NCI-H2107 treated with DMSO at 0.1 percent for 48 hours (cell line): ENCODE measurements at regions not wholly inside any gene's neighbourhood (a gene's known extent, or its start where the extent isn't known, plus 50 kb on each side); places are given as distances from the start of the nearest gene placed in this dataset.

Experiments
- DNase-seq: peaks from one replicate; lab custom pipeline; 2025; ENCODE audit not compliant: unreplicated experiment; lab: John Stamatoyannopoulos, UW

DNA sequence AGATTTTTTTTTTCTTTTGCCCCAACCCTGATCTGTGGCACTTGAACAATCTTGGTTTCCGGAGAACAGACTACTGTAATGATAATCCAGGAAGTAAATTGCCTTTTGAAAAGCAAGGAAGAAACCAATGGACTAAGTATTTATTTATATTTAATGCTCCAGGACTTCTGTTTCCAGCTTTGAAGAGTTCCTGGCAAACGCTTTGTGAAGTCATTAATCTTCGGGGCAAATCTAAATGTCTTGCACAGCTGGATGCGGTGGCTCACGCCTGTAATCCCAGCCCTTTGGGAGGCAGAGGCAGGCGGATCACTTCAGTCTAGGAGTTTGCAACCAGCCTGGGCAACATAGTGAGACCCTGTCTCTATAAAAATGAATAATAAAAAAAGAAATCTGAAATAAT is 135.1 kb upstream of the GATA6 start:
- DNase-seq, result no peak

DNA sequence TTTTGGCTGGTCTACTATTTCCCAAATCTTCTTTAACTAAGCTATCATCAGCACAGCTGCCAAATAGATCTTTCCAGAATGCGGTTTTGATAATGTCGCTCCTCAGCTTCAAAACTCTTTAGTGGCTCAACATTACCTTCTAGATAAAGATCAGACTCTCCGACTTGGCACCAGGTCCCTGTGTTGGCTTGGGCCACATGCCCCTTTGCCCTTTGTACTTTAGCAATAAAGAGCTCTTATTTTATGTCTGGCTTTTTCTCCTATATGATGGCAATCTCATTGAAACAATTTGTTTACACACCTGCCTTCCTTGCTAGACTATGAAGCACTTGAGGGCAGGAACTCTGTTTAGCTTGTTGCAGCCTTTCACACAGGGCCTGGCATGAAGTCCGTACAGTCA is 128.9 kb upstream of the GATA6 start:
- no peak for DNase-seq

DNA sequence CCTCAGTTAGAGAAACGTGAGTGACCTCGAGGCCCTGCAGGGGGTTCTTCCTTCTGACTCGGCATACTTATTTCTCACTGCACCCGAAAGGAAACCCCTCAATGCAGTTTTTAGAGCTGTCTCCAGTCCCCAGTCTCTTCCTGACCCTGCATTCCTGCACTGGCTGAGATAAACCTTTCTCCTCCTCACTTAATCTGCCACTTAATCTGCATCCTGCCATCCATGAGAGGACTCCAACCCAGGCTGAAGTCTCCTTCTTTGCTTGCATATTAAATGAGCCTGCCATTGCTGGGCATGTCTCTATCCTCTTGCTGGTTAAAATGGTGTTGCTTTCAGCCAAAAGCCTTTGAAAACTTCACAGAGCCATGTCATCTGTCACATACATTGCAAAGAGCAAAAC is 125.6 kb upstream of the GATA6 start:
- no peak for DNase-seq

DNA sequence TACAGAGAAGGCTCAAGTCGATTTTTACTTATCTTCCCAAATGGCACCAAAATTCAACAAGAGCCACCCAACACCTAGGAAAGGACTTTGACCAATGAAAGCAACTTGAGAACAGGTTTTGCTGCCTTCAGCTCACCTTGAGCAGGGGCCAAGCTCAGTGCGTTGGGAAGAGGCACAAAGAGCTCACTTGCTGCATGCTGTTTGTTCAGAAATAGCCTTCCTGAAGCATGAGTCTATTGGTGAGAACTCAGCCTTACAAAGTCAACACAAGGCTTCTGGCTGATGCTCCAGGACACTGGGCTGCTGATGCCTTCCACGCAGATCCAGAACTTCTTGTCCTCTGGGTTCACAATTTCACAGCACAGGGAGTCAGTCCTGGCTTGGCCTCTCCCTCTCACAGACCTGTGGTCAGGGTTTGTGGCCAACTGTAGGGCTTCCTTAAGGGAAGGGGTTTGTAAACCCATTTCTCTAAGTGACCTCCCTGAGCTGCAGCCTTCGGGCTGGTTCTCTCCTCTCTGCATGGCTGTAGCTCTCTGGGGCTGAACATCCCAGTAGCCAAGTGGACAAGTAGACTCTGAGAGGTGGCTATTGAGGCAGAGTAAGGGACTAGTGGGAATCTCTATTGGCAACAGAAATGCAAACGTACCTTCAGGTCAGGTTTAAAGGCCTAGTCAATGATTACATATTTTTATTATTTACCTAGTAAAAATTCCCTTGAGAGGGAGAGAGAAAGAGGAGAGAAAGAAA is 124.7 kb upstream of the GATA6 start:
- no peak for DNase-seq

DNA sequence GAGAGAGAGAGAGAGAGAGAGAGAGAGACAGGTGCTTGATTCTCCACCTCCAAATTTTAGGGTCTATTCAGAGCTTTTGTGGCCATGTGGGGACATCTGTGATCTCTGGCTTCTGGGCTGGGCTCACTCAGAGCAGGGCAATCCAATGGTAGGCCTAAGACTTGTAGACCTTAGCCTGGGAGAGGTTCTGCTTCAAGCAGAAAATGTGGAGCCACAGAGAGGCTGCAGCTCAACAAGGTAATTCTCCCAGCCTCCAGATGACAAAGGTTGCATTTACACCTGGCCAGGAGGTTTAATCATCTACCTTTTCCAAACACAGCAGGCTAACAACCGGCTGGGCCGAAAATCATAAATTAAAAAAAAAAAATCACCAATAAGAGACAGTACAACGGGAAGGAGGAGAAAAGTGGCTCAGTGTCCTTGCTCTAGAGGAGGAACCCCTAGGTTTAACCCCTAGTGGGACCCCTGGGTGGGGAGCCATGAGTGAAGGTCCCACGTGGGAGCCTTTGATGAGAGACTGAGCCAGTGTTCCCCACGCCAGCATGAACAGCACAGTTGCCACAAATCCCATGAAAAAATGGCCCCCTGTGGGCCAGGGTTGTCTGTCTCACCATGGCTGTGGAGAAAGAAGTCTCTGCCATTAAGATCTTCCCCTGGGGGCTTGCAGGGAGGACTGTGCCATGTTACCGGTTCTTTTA is 124.0 kb upstream of the GATA6 start:
- no peak for DNase-seq

DNA sequence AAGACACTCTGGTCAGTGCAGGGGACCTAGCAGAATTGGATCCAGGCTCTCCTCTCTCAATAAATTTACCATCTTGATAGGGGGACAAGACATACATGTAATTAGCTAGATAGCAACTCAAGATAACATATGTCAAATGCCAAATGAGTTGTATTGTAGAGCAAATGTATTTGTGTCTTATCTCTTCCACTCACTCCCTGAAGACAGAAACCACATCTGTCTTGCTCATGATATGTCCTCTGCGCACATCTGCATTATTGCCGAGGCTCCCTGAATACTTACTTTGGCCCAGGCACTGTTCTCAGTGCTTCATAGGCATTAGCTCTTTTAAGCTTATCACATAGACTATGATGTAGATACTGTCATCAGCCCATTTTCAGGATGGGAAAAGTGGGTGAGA is 122.9 kb upstream of the GATA6 start:
- DNase-seq, result no peak

DNA sequence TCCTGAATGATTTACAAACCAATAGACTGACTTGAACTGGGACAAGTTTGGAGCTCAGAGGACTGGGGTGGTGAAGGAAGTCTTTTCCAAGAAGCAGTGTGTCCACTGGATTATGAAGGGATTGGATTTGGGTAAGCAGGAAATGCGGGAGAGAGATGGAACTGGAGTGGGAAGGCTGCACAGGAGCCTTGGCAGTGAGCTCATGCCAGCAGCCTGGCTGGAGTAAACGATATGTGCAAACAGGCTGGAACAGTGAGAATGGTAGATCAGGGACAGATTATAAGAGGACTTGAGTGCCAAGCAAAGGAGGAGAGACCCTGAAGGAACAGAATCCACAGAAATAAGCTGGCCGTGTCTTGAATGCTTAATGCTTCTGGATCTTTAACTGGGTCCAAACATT is 121.9 kb upstream of the GATA6 start:
- no peak for DNase-seq

DNA sequence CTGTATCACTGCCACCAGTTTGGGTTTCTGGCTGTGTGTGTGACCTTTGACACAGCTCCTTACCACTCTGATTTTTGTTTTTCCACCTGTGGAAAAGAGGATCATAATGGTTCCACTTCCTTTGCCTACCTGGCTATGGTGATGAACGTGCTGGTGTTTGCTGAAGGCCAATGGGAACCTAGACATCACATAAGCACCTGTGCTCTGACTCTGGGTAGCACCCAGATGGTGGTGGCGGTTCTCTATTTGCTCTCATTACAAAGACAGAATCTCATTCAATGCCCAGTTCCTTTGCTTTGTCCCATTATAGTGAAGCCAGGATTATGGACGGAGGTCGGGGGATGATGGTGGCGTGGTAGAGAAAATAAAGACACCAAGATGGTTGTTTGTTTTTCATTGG is 121.2 kb upstream of the GATA6 start:
- DNase-seq, result no peak

DNA sequence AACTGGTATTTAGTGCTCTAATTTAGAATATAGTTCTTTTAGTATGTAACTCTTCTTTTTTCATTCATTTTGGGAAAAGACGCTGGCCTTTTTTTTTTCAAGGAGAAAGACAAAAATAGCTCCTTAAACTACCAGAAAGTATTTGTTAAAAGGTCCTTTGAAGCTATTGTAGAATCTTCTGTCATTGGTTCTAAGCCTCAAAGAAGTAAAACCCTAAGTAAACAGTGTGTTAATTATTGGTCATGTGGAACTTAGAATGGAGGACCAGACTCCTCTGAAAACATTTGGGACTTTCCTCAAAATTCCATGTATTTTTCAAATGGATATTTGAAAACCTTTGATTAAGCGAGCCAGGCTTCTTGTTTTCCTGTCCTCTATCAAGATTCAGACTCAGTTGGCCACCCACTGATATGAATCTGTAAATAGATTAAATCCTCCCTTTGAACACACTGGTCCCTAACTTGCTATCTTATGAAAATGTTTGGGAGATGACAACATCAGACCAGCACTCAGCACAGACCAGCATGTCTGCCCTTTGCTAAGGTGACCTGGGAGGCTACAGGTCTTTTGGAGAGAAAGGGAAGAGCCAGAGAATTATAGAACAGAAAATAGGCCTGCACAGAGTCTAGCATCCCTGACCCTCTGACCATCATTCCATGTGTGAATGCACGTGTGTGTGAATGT is 120.3 kb upstream of the GATA6 start:
- DNase-seq, result no peak

DNA sequence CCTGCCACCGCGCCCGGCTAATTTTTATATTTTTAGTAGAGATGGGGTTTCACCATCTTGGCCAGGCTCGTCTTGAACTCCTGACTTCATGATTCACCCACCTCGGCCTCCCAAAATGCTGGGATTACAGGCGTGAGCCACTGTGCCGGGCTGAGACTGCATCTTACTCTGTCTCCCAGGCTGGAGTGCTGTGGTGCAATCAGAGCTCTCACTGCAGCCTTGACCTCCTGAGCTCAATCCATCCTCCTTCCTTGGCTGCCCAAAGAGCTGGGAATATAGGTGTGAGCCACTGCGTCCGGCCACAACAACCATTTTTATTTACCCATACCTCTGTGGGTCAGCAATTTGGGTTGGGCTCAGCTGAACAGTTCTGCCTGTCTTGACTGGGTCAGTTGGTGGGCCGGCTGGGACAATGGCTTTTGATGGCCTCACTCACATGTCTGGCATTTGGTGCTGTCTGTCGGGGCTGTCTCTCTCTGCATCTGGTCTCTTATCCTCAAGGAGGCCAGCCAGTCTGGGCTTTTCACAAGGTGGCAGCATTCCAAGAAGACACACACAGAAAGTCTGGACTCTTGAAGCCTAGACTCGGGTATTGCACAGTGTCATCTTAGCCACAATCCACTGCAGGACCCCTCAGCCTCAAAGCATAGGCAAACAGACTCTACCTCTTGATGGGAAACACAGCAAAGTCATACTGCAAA is 116.8 kb upstream of the GATA6 start:
- no peak for DNase-seq

DNA sequence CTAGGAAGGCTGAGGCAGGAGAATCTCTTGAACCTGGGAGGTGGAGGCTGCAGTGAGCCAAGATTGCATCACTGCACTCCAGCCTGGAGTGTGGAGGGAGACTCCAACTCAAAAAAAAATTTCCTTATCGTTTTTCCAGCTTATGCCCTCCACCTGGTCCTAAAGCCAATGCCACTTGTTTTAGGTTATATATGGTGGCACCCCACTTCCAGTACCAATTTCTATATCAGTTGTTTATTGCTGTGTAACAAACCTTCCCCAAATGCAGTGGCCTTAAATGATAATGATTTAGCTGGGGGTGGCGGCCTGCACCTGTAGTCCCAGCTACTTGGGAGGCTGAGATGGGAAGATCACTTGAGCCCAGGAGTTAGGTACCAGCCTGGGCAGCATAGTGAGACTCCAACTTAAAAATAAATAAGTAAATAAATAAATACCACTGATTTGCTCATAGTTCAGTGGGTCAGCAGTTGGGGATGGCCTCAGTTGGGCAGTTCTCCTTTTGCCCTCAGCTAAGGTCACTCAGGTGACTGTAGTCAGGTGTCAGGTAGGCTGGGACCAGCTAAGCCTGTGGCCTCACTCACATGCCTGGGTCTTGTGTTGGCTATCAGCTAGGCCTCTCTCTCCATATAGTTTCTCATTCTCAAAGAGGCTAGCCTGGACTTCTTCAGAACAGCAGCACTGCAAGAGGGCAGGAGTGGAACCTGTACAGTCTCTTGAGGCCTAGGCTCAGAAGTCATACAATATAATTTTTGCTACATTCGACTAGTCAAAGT is 113.7 kb upstream of the GATA6 start:
- no peak for DNase-seq

DNA sequence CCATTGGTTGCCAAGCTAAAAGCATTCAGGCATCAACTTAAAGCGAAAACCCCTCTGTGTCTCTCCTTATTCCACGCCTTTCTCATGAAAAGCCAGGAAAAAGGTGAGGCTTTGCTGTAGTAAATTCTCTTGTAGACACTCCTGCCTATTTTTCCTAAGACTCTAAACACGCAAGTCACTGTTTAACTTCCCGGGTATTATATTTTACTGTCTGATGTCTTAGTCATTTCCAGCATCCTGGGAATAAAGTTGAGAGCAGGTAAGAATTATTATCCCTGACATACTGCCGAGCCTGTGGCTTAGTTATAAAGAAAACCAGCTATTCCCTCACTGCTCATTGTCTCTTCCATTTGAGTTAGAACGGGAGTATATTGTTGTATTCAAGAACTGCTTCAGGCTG is 112.4 kb upstream of the GATA6 start:
- no peak for DNase-seq

DNA sequence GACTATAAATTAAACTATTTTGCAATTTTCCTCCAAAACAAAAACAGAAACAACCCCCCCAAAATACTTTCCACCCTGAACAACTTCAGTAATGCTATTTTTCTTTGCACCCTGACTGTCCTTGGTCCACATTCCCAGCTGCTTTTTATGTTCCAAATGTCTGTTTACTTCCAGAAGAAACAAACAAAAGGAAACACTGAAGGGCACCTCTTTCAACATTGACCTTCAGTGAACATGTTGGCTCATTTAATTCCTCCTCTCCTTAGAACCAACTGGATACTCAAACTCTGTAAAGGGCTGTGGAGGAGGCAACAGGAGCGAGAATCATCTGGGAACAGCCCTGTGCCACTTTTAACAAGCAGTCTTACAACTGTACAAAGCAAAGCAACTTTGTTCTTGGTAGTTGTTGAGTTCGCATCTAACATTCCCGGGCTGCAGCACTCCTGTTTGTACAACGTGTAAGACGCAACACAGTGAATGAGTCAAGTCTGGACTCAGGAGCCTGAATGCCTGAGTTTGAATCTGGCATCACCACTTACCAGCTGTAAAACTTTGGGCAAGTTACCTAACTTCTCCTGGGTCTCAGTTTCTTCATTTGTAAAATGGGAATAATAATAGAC is 111.4 kb upstream of the GATA6 start:
- DNase-seq, result no peak

DNA sequence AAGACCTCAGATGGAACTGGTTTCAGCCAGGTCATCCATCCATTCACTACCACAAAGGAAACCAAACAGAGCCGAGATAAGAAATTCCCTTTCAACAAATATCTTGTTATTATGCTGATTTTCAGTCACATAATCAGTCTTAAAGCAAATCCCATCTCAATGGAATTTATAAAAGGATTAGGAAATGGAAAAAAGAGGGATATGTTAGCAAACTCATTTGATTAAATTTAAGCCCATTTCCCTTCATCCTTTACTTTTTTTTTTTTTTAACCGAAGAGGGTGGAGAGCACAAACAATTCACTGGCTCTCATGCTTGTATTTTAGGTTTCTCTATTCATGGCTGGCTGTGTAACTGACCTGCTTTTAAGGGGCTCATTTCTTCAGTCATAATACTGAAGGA is 109.0 kb upstream of the GATA6 start:
- no peak for DNase-seq

DNA sequence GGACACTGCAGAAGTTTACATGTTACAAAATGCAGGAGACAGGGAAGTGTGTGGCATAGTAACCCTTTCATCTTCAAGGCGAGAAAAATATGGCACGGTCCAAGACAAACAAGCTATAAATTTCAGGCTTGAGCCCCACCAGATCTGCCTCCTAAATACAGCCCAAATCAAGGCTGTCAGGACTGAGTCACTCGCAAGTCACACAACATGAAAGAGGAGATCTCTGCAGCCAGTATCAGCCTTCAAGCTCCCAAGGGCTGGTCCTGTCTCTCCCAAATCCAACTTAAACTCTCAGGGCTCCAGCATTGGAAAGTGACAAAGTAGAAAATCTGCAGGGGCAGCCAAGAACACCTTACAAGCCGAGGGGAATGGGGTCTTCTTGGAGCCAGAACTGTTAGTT is 106.3 kb upstream of the GATA6 start:
- DNase-seq, result no peak

DNA sequence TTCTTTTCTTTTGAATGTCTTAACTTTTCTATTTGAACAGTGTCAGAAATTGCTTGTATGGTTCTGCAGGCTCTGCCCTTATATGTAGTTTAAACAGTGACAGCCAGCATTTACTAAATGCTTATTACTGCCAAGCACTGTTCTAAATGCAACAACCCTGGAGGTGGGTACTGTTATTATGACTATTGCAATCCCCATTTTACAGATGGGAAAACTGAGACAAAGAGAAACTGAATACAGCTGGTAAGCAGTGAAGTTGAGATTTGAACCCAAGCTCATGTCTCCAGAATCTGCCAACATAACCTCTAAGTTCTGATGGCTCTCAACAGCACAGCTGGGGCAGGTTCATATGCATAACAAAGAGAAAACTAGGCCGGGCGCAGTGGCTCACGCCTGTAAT is 105.7 kb upstream of the GATA6 start:
- no peak for DNase-seq

DNA sequence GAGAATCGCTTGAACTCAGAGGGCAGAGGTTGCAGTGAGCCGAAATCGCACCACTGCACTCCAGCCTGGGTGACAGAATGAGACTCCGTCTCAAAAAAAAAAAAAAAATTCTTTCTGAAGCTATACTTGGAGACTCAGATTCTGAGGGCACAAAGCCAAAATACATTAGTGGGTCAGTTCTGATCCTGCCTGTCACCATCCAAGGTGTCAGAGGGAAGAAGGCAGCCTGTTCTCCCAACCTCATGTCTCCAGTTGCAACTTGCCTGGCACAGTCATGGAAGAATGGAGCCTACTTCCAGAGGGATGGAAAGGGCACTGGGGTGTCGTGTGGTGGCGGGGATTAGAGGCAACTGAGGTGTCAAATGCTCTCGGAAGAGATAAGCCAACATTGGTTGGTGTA is 104.8 kb upstream of the GATA6 start:
- DNase-seq, result no peak

DNA sequence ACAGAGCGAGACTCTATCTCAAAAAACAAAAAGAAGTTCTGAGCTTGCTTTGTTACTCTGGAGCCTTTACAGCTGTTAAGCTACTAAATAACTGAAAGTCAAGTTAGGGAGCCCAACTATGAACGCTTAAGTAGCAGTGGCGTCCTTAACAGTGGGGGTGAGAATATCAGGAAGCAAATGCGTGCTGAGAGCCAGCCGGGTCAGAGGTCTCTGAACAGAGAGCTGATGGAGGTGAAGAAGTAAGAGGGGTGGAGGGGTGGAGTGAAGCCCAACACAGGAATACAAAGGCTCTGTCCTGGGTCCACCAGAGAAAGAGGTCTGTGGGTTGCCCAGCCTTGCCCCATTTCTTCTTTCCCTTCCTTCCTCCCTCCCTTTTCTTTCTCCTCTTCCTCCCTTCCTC is 104.1 kb upstream of the GATA6 start:
- no peak for DNase-seq

DNA sequence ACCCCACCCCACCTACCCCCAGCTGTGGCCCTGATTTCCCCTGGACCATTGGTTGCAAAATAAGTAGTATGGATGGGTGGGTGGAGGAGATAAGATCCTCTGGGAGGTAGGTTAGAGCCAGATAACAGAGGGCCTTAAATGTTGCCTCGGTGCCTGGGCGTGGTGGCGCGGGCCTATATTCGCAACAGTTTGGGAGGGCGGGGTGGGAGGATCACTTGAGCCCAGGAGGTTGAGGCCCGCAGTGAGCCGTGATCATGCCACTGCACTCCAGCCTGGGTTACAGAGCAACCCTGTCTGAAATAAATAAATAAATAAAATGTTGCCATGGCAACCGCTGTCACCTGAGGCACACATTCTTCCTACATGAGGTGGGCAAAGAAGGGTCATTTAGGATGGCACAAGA is 103.3 kb upstream of the GATA6 start:
- DNase-seq, result no peak

DNA sequence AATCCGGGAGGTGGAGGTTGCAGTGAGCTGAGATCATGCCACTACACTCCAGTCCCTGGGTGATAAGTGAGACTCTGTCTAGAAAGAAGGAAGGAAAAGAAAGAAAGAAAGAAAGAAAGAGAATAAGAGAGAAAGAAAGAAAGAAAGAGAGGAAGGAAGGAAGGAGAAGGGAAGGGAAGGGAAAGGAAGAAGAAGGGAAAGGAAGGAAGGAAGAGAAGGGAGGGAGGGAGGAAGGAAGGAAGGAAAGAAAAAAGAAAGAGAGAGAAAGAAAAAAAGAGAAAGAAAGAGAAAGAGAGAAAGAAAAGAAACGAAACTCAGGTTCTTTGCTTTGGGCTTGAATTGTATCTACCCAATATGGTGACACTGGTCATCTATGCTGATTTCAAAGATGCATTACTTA is 102.3 kb upstream of the GATA6 start:
- no peak for DNase-seq

DNA sequence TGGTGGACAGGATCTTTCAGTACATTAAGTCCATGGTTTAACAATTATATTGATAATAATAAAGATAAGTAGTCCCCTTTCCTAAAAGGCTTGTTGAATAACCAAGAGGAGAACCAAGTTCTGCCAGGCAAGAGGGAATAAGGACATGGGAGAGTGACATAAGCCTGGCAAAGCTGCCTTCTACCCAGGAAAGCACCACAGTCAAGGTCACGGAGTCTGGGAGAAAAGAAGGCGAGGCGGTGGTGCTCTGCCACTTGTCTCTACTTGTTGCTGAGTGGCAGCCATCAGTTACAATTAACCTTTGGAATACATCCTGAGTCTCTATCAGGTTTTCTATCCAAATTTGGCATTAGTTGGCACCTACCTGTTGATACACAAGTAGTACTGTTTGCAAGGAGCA is 101.7 kb upstream of the GATA6 start:
- no peak for DNase-seq
